Keratinocyte (primary cell): ENCODE measurements at regions not wholly inside any gene's neighbourhood (a gene's known extent, or its start where the extent isn't known, plus 50 kb on each side); places are given as distances from the start of the nearest gene placed in this dataset.
"Not testable (repeated sequence)": the region's sequence is repeated elsewhere in the genome, so short reads cannot be mapped to it uniquely, and the experiment has no call there.

Source experiments
- DNase-seq: peaks from one replicate; pipeline ENCODE4 v3.0.0-alpha.2; 2011; ENCODE audit warnings: low read depth, missing footprints, low spot score
- FAIRE-seq: peaks from 2 replicates; lab custom pipeline; 2011; peaks lifted over from hg19 to GRCh38; lab: Jason Lieb, UNC
- H2AFZ ChIP-seq: 2 replicates; pipeline ENCODE4 v1.6.0; 2012; ENCODE audit warnings: low read length, control low read depth, inconsistent platforms; ENCODE audit not compliant: control insufficient read depth
- H3K27ac ChIP-seq: 2 replicates; pipeline ENCODE4 v1.5.1; 2011; ENCODE audit warnings: low read length; ENCODE audit not compliant: control insufficient read depth, insufficient read depth
- H3K27me3 ChIP-seq: 3 replicates; pipeline ENCODE4 v1.6.0; 2011; ENCODE audit warnings: low read length; ENCODE audit not compliant: control insufficient read depth, insufficient read depth; ENCODE audit errors: extremely low read depth
- H3K36me3 ChIP-seq, 2 experiments: 2 replicates in 1 of 2; 3 replicates in 1 of 2; pipeline ENCODE4 v1.5.1; 2011; ENCODE audit warnings: low read length in 2 of 2, mild to moderate bottlenecking in 1 of 2; ENCODE audit not compliant: control insufficient read depth in 2 of 2, insufficient read depth in 2 of 2; ENCODE audit errors: extremely low read depth in 1 of 2
- H3K4me1 ChIP-seq: 3 replicates; pipeline ENCODE4 v1.5.1; 2011; ENCODE audit warnings: low read length; ENCODE audit not compliant: control insufficient read depth, insufficient read depth; ENCODE audit errors: extremely low read depth
- H3K4me2 ChIP-seq: 3 replicates; pipeline ENCODE4 v1.6.0; 2011; ENCODE audit warnings: low read depth, low read length; ENCODE audit not compliant: control insufficient read depth, insufficient read depth; ENCODE audit errors: extremely low read depth
- H3K4me3 ChIP-seq, 3 experiments: fragments of 200-600 bp in 1 of 3; sonication (generic) in 1 of 3; 2 replicates in 2 of 3; 3 replicates in 1 of 3; pipeline ENCODE4 v1.5.1; 2011 to 2016; ENCODE audit warnings: low read length in 3 of 3, mild to moderate bottlenecking in 3 of 3, control low read depth in 2 of 3, inconsistent platforms in 1 of 3, low read depth in 1 of 3, mixed read lengths in 1 of 3, mixed run types in 1 of 3, moderate library complexity in 1 of 3; ENCODE audit not compliant: control insufficient read depth in 2 of 3, insufficient read depth in 2 of 3; ENCODE audit errors: extremely low read depth in 1 of 3
- H3K79me2 ChIP-seq: 2 replicates; pipeline ENCODE4 v1.6.0; 2012; ENCODE audit warnings: low read length; ENCODE audit not compliant: control insufficient read depth, insufficient read depth
- H3K9ac ChIP-seq: 3 replicates; pipeline ENCODE4 v1.6.0; 2011; ENCODE audit warnings: low read length; ENCODE audit not compliant: control insufficient read depth, insufficient read depth; ENCODE audit errors: extremely low read depth
- H3K9me1 ChIP-seq: 3 replicates; pipeline ENCODE4 v1.6.0; 2011; ENCODE audit warnings: low read length; ENCODE audit not compliant: control insufficient read depth, insufficient read depth; ENCODE audit errors: extremely low read depth
- H3K9me3 ChIP-seq: 2 replicates; pipeline ENCODE4 v1.5.1; 2012; ENCODE audit warnings: low read depth, low read length; ENCODE audit not compliant: control insufficient read depth
- H4K20me1 ChIP-seq: 3 replicates; pipeline ENCODE4 v1.6.0; 2011; ENCODE audit warnings: low read length; ENCODE audit not compliant: control insufficient read depth, insufficient read depth; ENCODE audit errors: extremely low read depth
- EZH2 ChIP-seq: IDR thresholded peaks from one replicate; pipeline ENCODE4 v1.6.1; 2012; ENCODE audit warnings: inconsistent platforms, mild to moderate bottlenecking, low read length, moderate library complexity
- dilution Hi-C: fragments of 300-500 bp; cut with MboI; formaldehyde crosslinking; loops from one replicate; pipeline ENCODE4 v1.7.0; 2020; ENCODE audit warnings: low sequenced_read_pairs; ENCODE audit not compliant: extremely low pct_ligation_motif_present
- TF ChIP-seq, protein P1 (sequence below), 3 experiments: IDR thresholded peaks in 1 of 3; conservative IDR thresholded peaks in 1 of 3; optimal IDR thresholded peaks in 1 of 3; 2 replicates in 2 of 3; 3 replicates in 1 of 3; pipeline versions ENCODE3 to v1.5.1; 2011; ENCODE audit warnings: low read length in 3 of 3, mild to moderate bottlenecking in 3 of 3, moderate library complexity in 2 of 3, control low read depth in 1 of 3, inconsistent platforms in 1 of 3; ENCODE audit not compliant: insufficient read depth in 2 of 3; ENCODE audit errors: extremely low read depth in 1 of 3

DNA sequence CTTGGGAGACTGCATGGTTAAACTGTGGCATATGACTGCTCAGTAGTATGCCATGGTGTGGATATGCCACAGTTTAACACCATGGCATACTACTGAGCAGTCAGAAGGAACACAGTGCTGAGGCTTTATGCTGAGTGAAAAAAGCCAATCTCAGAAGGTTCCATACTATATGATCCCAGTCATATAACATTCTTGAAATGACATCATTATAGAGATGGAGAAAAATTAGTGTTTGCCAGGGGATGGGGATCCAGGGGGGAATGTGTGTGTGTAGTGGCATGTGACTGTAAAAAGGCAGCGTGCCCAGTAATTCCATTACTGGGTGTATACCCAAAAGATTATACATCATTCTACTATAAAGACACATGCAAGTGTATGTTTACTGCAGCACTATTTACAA is 85.8 kb downstream of the FOXF2 start:
- H3K79me2 ChIP-seq = no peaks in the 10 kb centered on the region
- no peaks in the 10 kb centered on the region for H3K4me1 ChIP-seq
- no peak overlapping the region for H3K9ac ChIP-seq
- no peaks in the 10 kb centered on the region for H3K9me1 ChIP-seq
- no peaks in the 10 kb centered on the region for H3K36me3 ChIP-seq
- no peak overlapping the region for H2AFZ ChIP-seq
- no peaks in the 10 kb centered on the region for H3K9me3 ChIP-seq
- no peak for FAIRE-seq
- dilution Hi-C loops = no loop called here
- H3K27me3 ChIP-seq = no peaks in the 10 kb centered on the region
- H3K4me3 ChIP-seq = no peak overlapping the region
- H3K27ac ChIP-seq = no peak overlapping the region
- no peak for TF ChIP-seq EZH2
- TF ChIP-seq, protein P1, sequence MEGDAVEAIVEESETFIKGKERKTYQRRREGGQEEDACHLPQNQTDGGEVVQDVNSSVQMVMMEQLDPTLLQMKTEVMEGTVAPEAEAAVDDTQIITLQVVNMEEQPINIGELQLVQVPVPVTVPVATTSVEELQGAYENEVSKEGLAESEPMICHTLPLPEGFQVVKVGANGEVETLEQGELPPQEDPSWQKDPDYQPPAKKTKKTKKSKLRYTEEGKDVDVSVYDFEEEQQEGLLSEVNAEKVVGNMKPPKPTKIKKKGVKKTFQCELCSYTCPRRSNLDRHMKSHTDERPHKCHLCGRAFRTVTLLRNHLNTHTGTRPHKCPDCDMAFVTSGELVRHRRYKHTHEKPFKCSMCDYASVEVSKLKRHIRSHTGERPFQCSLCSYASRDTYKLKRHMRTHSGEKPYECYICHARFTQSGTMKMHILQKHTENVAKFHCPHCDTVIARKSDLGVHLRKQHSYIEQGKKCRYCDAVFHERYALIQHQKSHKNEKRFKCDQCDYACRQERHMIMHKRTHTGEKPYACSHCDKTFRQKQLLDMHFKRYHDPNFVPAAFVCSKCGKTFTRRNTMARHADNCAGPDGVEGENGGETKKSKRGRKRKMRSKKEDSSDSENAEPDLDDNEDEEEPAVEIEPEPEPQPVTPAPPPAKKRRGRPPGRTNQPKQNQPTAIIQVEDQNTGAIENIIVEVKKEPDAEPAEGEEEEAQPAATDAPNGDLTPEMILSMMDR (optimal IDR thresholded peaks at IDR 0.05 in 1 of 3, IDR thresholded peaks at IDR 0.05 in 1 of 3, conservative IDR thresholded peaks at IDR 0.05 in 1 of 3; ENCODE audit: extremely low read depth in 1 of 3, insufficient read depth in 2 of 3, low read length in 3 of 3) = no peak
- no peak for DNase-seq
- H4K20me1 ChIP-seq = no peaks in the 10 kb centered on the region
- H3K4me2 ChIP-seq = no peak overlapping the region

DNA sequence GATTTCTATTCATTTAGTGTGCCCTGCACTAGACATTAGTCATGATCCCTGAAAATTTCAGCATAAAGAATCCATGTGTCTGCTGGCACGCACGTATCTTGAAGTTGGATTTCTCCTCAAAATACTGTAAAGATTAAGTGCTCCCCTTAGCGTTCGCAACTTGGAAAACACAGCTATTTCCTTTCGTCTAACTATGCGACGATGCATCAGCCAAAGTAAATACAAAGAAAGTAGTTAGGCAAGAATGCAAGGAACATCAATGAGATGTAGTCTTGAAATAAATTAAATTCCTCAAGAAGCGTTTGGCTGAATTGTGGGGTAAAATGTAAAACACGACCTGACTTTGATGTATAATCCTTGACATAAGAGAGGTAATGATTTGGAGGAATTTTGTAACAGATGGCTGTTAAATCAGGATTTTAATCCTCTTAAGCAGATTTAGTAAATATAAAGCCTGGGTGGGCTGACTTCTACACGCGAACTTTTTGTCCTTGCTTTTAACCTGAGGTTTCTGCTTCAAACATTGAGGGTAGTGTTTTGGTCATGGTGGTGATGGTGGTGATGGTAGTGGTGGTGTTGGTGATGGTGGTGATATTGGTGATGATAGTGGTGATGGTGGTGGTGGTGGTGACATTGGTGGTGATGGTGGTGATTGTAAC is 88.2 kb downstream of the FOXF2 start:
- H4K20me1 ChIP-seq = no peaks in the 10 kb centered on the region
- H2AFZ ChIP-seq = no peak overlapping the region
- no peak overlapping the region for H3K4me2 ChIP-seq
- no peak for TF ChIP-seq EZH2
- TF ChIP-seq, protein P1 (optimal IDR thresholded peaks at IDR 0.05 in 1 of 3, IDR thresholded peaks at IDR 0.05 in 1 of 3, conservative IDR thresholded peaks at IDR 0.05 in 1 of 3; ENCODE audit: extremely low read depth in 1 of 3, insufficient read depth in 2 of 3, low read length in 3 of 3) = no peak
- dilution Hi-C loops = no loop called here
- H3K36me3 ChIP-seq = no peaks in the 10 kb centered on the region
- H3K9me1 ChIP-seq = no peaks in the 10 kb centered on the region
- H3K27me3 ChIP-seq = no peaks in the 10 kb centered on the region
- DNase-seq (no peak), FAIRE-seq (no peak)
- H3K4me3 ChIP-seq = no peak overlapping the region
- no peak overlapping the region for H3K27ac ChIP-seq
- peaks cover 16% of the 10 kb centered on the region for H3K4me1 ChIP-seq
- no peak overlapping the region for H3K9ac ChIP-seq
- H3K79me2 ChIP-seq = no peaks in the 10 kb centered on the region
- no peaks in the 10 kb centered on the region for H3K9me3 ChIP-seq

DNA sequence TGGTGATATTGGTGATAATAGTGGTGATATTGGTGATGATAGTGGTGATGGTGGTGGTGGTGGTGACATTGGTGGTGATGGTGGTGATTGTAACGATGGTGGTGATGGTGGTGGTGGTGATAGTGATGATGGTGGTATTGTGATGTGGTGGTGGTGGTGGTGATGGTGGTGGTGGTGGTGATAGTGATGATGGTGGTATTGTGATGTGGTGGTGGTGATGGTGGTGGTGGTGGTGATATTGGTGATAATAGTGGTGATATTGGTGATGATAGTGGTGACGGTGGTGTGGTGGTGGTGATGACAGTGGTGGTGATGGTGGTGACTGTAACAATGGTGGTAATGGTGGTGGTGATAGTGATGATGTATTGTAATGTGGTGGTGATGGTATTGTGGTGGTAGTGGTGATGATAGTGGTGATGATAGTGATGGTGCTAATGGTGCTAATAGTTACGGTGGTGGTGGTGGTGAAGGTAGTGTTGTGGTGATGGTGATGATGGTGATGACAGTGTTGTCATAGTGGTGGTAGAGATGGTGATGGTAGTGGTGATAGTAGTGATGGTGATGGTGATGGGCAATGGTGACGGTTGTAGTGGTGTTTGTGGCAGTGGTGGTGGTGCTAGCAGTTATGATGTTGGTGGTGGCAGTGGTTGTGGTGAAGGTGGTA is 88.9 kb downstream of the FOXF2 start:
- peaks cover 19% of the 10 kb centered on the region for H3K4me1 ChIP-seq
- H3K36me3 ChIP-seq, H3K27me3 ChIP-seq, H3K9me3 ChIP-seq, H3K4me2 ChIP-seq, H3K79me2 ChIP-seq, H4K20me1 ChIP-seq, H3K27ac ChIP-seq, H2AFZ ChIP-seq, FAIRE-seq, H3K9me1 ChIP-seq, dilution Hi-C loops, H3K9ac ChIP-seq, H3K4me3 ChIP-seq, DNase-seq: not testable (repeated sequence)
